Suprapubic skin (tissue), 4 donors: ENCODE measurements at regions not wholly inside any gene's neighbourhood (a gene's known extent, or its start where the extent isn't known, plus 50 kb on each side); places are given as distances from the start of the nearest gene placed in this dataset.

ENCODE experiments used
- DNase-seq, 2 donors: peaks; one replicate each; pipeline ENCODE4 v3.0.0-alpha.2; 2019; ENCODE audit warnings: low spot score in 2 of 2
- H3K27ac ChIP-seq: fragments of 200-600 bp; sonication (generic); one replicate; pipeline ENCODE4 v1.5.1; 2019
- H3K27me3 ChIP-seq: fragments of 200-600 bp; sonication (generic); one replicate; pipeline ENCODE4 v1.5.1; 2019
- H3K36me3 ChIP-seq: fragments of 200-600 bp; sonication (generic); one replicate; pipeline ENCODE4 v1.5.1; 2019
- H3K4me1 ChIP-seq: fragments of 200-600 bp; sonication (generic); one replicate; pipeline ENCODE4 v1.5.1; 2019
- H3K4me3 ChIP-seq: fragments of 200-600 bp; sonication (generic); one replicate; pipeline ENCODE4 v1.5.1; 2019; ENCODE audit warnings: mild to moderate bottlenecking
- H3K9me3 ChIP-seq: fragments of 200-600 bp; sonication (generic); one replicate; pipeline ENCODE4 v1.5.1; 2019
- EP300 ChIP-seq: sonication (generic); formaldehyde crosslinking; IDR thresholded peaks from one replicate; pipeline ENCODE4 v1.6.1; 2017; ENCODE audit warnings: antibody characterized with exemption
- POLR2A ChIP-seq, 2 donors: fragments of 450-650 bp; IDR thresholded peaks; one replicate each; pipeline ENCODE4 v1.6.1; 2017; ENCODE audit warnings: antibody characterized with exemption in 2 of 2, mild to moderate bottlenecking in 2 of 2, moderate library complexity in 2 of 2
- POLR2AphosphoS5 ChIP-seq, 3 donors: sonication (generic); formaldehyde crosslinking; IDR thresholded peaks; one replicate each; pipeline ENCODE4 v1.6.1; 2017; ENCODE audit warnings: antibody characterized with exemption in 3 of 3
- WGBS: methylation state at CpG from one replicate; pipeline ENCODE4 v1.1.5; 2018; 5-methylcytosine and 5-hydroxymethylcytosine counted together
- TF ChIP-seq, protein P1 (sequence below), 2 donors: fragments of 200-600 bp in 1 of 2; fragments of 450-650 bp in 1 of 2; sonication (generic) in 1 of 2; IDR thresholded peaks; one replicate each; pipeline ENCODE4 v1.5.1; 2016 to 2019; ENCODE audit warnings: antibody characterized with exemption in 2 of 2, mild to moderate bottlenecking in 1 of 2, moderate library complexity in 1 of 2

DNA sequence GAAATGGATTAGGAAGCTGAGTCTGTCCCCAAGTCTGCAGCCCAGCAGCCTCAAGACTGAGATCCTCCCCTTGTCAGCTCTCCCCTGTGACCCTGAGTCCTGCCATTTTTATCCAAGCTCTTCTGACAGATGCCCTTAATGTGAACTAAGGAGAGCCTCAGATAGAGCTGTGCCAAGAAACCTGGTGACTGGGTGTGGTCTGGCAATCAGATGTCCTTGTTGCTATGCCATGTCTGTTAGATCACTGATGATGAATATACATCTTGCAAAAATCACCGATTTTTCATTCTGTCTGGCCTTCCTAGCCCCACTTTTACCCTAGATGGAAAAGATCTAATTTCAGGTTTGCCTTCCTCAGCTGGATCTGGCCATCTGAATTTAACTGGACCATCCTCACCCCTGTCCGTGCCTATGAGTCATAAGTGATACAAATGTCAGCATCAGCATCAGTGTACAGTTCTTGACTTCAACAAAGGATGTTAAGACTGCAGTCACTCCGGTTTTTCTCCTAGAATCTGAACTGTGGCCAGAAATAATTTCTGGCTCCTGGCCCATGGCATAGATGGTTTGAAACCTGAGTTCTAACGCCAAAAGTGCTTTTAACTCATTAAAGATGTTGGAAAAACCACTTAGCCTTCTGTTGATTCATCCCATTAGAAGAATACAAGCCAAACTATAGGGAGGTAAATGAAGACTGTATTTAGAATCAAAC, 61.2 kb upstream of the GRIP1 start:
- no peak overlapping the region for H3K27ac ChIP-seq
- no peaks in the 10 kb centered on the region for H3K9me3 ChIP-seq
- WGBS: 33% methylated on average over 4 of the region's 4 CpGs
- DNase-seq: no peak
- TF ChIP-seq EP300: no peak
- TF ChIP-seq POLR2AphosphoS5 (IDR thresholded peaks at IDR 0.05): no peak
- no peak for TF ChIP-seq POLR2A (IDR thresholded peaks at IDR 0.05)
- TF ChIP-seq, protein P1, sequence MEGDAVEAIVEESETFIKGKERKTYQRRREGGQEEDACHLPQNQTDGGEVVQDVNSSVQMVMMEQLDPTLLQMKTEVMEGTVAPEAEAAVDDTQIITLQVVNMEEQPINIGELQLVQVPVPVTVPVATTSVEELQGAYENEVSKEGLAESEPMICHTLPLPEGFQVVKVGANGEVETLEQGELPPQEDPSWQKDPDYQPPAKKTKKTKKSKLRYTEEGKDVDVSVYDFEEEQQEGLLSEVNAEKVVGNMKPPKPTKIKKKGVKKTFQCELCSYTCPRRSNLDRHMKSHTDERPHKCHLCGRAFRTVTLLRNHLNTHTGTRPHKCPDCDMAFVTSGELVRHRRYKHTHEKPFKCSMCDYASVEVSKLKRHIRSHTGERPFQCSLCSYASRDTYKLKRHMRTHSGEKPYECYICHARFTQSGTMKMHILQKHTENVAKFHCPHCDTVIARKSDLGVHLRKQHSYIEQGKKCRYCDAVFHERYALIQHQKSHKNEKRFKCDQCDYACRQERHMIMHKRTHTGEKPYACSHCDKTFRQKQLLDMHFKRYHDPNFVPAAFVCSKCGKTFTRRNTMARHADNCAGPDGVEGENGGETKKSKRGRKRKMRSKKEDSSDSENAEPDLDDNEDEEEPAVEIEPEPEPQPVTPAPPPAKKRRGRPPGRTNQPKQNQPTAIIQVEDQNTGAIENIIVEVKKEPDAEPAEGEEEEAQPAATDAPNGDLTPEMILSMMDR (IDR thresholded peaks at IDR 0.05): no peak
- H3K27me3 ChIP-seq: no peaks in the 10 kb centered on the region
- H3K4me1 ChIP-seq: peaks cover 2% of the 10 kb centered on the region
- no peak overlapping the region for H3K4me3 ChIP-seq
- no peaks in the 10 kb centered on the region for H3K36me3 ChIP-seq

DNA sequence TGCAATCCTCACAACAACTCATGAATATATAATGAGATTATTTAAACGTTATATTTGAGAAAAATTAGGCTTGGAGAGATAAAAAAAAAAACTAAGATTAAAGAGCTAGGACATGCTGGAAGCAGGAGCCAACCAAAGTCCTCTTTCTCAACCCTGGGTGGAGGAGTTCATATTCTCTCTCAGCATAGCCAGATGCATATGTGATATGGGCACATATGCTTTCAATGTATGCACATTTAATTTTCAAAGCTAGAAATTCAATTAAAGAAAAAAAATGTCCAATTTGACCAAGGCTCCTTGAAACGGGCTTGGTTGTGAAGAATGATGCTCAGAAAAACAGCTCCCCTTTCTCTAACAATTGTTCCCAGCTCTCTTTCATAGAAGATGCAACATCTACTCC, 61.9 kb upstream of the GRIP1 start:
- H3K27ac ChIP-seq: no peak overlapping the region
- no peaks in the 10 kb centered on the region for H3K27me3 ChIP-seq
- peaks cover 2% of the 10 kb centered on the region for H3K4me1 ChIP-seq
- no peak overlapping the region for H3K4me3 ChIP-seq
- 49% methylated on average over 2 of the region's 2 CpGs for WGBS
- no peak for DNase-seq
- H3K36me3 ChIP-seq: no peaks in the 10 kb centered on the region
- no peak for TF ChIP-seq EP300
- TF ChIP-seq POLR2A (IDR thresholded peaks at IDR 0.05): no peak
- TF ChIP-seq POLR2AphosphoS5 (IDR thresholded peaks at IDR 0.05): no peak
- TF ChIP-seq, protein P1 (IDR thresholded peaks at IDR 0.05): no peak
- no peaks in the 10 kb centered on the region for H3K9me3 ChIP-seq

DNA sequence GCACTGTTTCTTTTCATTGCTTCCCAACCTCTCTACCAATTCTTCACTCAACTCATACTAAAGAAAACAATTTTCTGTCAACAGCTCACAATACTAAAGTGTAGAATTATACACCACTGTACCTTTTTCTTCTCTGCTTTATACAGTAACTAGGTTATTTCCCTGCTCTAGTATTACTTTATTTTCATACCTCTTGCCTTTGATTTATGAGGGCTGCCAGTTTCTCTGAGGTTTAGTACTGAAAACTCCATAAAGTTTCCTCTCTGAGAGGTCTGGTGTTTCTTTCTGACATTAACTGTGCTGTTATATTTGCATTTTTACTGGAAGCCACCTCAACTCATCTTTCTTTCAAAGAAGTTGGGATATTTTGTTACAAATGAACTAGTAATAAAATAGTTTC, 63.0 kb upstream of the GRIP1 start:
- no peak overlapping the region for H3K27ac ChIP-seq

DNA sequence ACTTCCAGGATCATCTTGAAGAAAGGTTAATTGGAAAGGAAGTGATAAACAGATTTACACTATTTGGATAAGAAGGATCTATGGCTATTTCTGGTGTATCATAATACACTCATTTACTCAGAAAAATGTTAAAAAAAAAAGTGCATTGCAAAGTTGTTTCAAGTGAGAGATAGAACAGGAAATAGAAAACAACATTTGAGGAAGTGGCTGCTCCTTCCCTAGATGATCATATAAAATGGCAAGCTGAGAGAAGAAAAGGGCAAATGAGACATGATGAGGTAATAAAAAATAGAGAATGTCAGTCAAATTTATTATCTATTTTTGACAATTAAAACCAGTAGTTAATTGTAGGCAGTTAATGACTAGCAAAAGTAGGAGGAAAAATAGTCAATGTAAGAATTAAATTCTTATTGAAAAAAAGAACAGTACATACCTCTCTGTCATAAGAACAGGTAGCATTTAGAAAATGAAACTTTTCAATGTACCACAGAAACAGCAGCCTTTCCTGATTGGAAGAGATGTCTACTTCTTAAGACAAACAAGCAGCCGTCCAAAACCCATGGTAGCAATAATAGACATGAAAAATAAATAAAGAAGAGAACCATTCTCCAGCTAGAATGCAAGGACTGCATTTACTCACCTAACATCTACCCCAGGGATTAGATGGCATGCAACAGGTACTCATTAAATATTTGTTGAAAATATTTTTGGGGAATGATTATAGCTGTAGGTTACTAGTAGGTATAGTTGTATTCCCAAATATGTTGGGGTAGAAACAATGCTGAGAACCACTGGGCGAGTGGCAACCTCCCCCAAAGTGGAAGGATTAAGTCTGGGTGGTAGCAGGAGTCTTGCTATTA, 63.9 kb upstream of the GRIP1 start:
- Histone ChIP-seq H3K9me3 (no peaks in the 10 kb centered on the region), H3K36me3 (no peaks in the 10 kb centered on the region), H3K4me3 (no peak overlapping the region), H3K27ac (no peak overlapping the region), H3K27me3 (no peaks in the 10 kb centered on the region), H3K4me1 (peaks cover 2% of the 10 kb centered on the region)
- WGBS: 90% methylated on average over 2 of the region's 2 CpGs
- no peak for DNase-seq
- TF ChIP-seq POLR2A (IDR thresholded peaks at IDR 0.05) (no peak), EP300 (no peak), POLR2AphosphoS5 (IDR thresholded peaks at IDR 0.05) (no peak)
- TF ChIP-seq, protein P1 (IDR thresholded peaks at IDR 0.05): no peak

More for the DNA sequence above, 63.0 kb upstream of the GRIP1 start:
- Histone ChIP-seq H3K9me3 (no peaks in the 10 kb centered on the region), H3K36me3 (no peaks in the 10 kb centered on the region), H3K27me3 (no peaks in the 10 kb centered on the region), H3K4me1 (peaks cover 2% of the 10 kb centered on the region), H3K4me3 (no peak overlapping the region)
- DNase-seq: no peak
- TF ChIP-seq EP300 (no peak), POLR2A (IDR thresholded peaks at IDR 0.05) (no peak), POLR2AphosphoS5 (IDR thresholded peaks at IDR 0.05) (no peak)
- TF ChIP-seq, protein P1 (IDR thresholded peaks at IDR 0.05): no peak

DNA sequence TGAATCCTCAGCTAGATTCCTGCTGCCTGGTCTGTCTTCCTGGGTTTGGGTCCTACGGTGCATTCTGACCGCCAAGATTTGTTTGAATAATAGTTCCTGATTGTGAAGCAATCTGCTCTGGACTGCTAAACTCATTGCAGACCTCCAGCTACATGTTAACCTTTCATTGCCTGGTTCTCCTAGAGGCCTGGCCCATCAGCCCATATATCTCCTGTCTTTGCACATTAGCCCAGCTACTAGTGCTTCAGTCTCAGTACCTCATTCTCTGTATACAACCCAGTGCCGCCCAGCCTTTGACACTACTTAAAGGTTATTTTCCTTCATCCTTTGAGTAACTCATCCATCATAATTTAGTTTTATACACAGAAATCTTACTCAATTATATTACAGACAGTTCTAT, 65.6 kb upstream of the GRIP1 start:
- H3K4me3 ChIP-seq: no peak overlapping the region
- TF ChIP-seq, protein P1 (IDR thresholded peaks at IDR 0.05): no peak
- TF ChIP-seq POLR2AphosphoS5 (IDR thresholded peaks at IDR 0.05) (no peak), EP300 (no peak), POLR2A (IDR thresholded peaks at IDR 0.05) (no peak)
- no peak overlapping the region for H3K27ac ChIP-seq
- H3K4me1 ChIP-seq: peaks cover 2% of the 10 kb centered on the region
- WGBS: 75% methylated on average over 3 of the region's 3 CpGs
- no peaks in the 10 kb centered on the region for H3K9me3 ChIP-seq
- DNase-seq: no peak
- no peaks in the 10 kb centered on the region for H3K36me3 ChIP-seq
- no peaks in the 10 kb centered on the region for H3K27me3 ChIP-seq
